Glomerular endothelial cell (primary cell): ENCODE measurements at regions not wholly inside any gene's neighbourhood (a gene's known extent, or its start where the extent isn't known, plus 50 kb on each side); places are given as distances from the start of the nearest gene placed in this dataset.

ENCODE experiments used
- DNase-seq: peaks from one replicate; pipeline ENCODE4 v3.0.0-alpha.2; 2011; ENCODE audit warnings: low read depth, low spot score; ENCODE audit errors: extremely low read depth

DNA sequence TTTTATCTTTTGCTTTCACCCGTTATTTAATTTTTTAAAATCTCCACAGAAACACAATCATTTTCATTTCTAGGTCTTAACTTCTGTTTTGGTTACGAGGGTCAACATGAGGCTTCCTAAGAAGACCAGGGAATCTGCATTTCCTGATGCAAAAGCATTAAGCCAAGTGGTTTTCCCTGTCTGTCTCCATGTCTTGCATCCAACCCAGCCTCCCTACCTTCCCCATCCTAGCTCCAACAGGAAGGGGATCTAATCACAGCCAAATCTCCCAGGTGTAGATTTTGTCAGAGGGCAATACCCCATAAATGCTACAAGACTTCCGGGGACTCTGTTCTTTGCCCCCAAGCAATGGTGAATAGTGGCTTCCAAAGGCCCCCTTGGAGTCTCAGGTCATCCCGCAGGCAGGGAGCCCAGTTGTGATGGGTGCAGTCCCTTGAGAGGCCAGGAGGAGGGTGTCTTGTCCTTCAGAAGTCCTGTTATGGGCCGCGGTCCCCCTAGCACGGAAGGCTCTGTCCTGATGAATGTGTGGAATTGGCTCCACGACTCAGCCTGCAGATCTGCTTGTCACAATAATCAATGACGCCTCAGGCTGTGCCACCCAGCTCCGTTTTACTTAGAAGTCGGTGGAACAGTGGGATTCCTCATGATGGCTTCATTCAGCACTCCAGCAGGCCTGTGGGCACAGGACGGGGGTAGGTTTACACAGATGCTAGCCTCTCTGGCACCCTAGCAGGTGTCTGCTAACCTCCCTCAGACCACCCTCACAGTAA lies 141.1 kb downstream of the RGS9 start:
- DNase-seq: no peak

DNA sequence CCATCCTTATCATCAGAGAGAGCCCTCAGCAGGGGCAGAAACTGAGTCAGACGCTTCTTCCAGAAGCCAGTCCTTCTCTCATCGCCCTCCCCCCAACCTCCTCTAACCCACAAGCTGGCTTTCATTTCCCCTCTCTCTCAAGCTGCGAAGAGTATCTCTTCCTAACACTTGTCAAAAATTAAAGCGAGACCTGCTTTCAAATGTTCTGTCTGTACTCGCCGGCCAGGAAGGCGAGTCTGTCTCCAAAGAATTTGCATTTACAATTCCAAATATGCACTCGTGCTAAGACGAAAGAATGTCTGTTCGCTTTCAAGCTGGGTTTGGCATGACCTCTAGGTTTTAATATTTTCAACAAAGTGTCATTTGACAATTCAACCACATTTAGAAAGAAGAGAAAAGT lies 140.4 kb downstream of the RGS9 start:
- DNase-seq: no peak
